GM12878 (cell line): ENCODE measurements at regions not wholly inside any gene's neighbourhood (a gene's known extent, or its start where the extent isn't known, plus 50 kb on each side); places are given as distances from the start of the nearest gene placed in this dataset.

Source experiments
- ASH2L ChIP-seq: fragments of 300-600, 200-600 bp; sonication (generic); IDR thresholded peaks from 2 replicates; pipeline ENCODE4 v1.6.1; 2017; ENCODE audit warnings: low read depth, mild to moderate bottlenecking, borderline replicate concordance
- BHLHE40 ChIP-seq, 2 experiments: fragments of 450-650 bp in 1 of 2; IDR thresholded peaks; 2 replicates each; pipeline ENCODE4 v1.6.1; 2011 to 2017; ENCODE audit warnings: low read depth in 2 of 2, borderline replicate concordance in 1 of 2, improper control_type of control experiment in 1 of 2, low read length in 1 of 2, mild to moderate bottlenecking in 1 of 2
- CBFB ChIP-seq: IDR thresholded peaks from 2 replicates; pipeline ENCODE4 v1.6.1; 2016; ENCODE audit warnings: antibody characterized with exemption, low read depth
- CHD1 ChIP-seq: IDR thresholded peaks from 2 replicates; pipeline ENCODE4 v1.6.1; 2012; ENCODE audit warnings: low read depth, low read length, improper control_type of control experiment
- CTCF ChIP-seq, 3 experiments: IDR thresholded peaks in 2 of 3; conservative IDR thresholded peaks in 1 of 3; 2 replicates each; pipeline ENCODE4 v1.5.1; 2011; ENCODE audit warnings: low read depth in 3 of 3, low read length in 3 of 3, mild to moderate bottlenecking in 3 of 3, control low read depth in 2 of 3, moderate library complexity in 2 of 3, inconsistent platforms in 1 of 3, mixed read lengths in 1 of 3; ENCODE audit not compliant: control insufficient read depth in 2 of 3, insufficient read depth in 1 of 3; ENCODE audit errors: extremely low read depth in 1 of 3
- E4F1 ChIP-seq: fragments of 450-650 bp; IDR thresholded peaks from 2 replicates; pipeline ENCODE4 v1.6.1; 2018; ENCODE audit warnings: borderline replicate concordance, mild to moderate bottlenecking; ENCODE audit not compliant: partially characterized antibody
- HDGF ChIP-seq: fragments of 450-650 bp; IDR thresholded peaks from 2 replicates; pipeline ENCODE4 v1.6.1; 2016; ENCODE audit warnings: antibody characterized with exemption
- JUNB ChIP-seq: IDR thresholded peaks from 2 replicates; pipeline ENCODE4 v1.6.1; 2016; ENCODE audit warnings: antibody characterized with exemption, mild to moderate bottlenecking
- JUND ChIP-seq: IDR thresholded peaks from 2 replicates; pipeline ENCODE4 v1.6.1; 2012; ENCODE audit warnings: low read depth, mild to moderate bottlenecking, low read length, improper control_type of control experiment, moderate library complexity
- KAT2A ChIP-seq: conservative IDR thresholded peaks from 2 replicates; pipeline ENCODE4 v1.6.1; 2011; ENCODE audit warnings: low read depth, low read length; ENCODE audit not compliant: control insufficient read depth
- MTA3 ChIP-seq: IDR thresholded peaks from 2 replicates; pipeline ENCODE4 v1.6.1; 2012; ENCODE audit warnings: low read length, inconsistent platforms, borderline replicate concordance
- MYC ChIP-seq: IDR thresholded peaks from 2 replicates; pipeline ENCODE4 v1.6.1; 2011; ENCODE audit warnings: mild to moderate bottlenecking, low read length, moderate library complexity, inconsistent platforms; ENCODE audit not compliant: insufficient read depth, insufficient replicate concordance, insufficient read length, severe bottlenecking
- NR2C2 ChIP-seq: IDR thresholded peaks from 2 replicates; pipeline ENCODE4 v1.6.1; 2011; ENCODE audit warnings: borderline replicate concordance, low read depth; ENCODE audit not compliant: control insufficient read depth, insufficient read length
- NRF1 ChIP-seq: conservative IDR thresholded peaks from 2 replicates; pipeline ENCODE4 v1.6.1; 2011; ENCODE audit warnings: mild to moderate bottlenecking, low read depth, low read length, improper control_type of control experiment
- PAX5 ChIP-seq: IDR thresholded peaks from 2 replicates; pipeline ENCODE4 v1.6.1; 2011; ENCODE audit warnings: low read depth, low read length, borderline replicate concordance
- POLR2AphosphoS2 ChIP-seq: IDR thresholded peaks from 2 replicates; pipeline ENCODE4 v1.6.1; 2011; ENCODE audit warnings: low read depth, mild to moderate bottlenecking, low read length, improper control_type of control experiment, moderate library complexity
- POLR2AphosphoS5 ChIP-seq: IDR thresholded peaks from 2 replicates; pipeline ENCODE4 v1.6.1; 2011; ENCODE audit warnings: mild to moderate bottlenecking, low read length, inconsistent platforms
- RB1 ChIP-seq: fragments of 450-650 bp; formaldehyde crosslinking; IDR thresholded peaks from 2 replicates; pipeline ENCODE4 v1.6.1; 2017; ENCODE audit warnings: mild to moderate bottlenecking, borderline replicate concordance
- RCOR1 ChIP-seq: conservative IDR thresholded peaks from 2 replicates; pipeline ENCODE4 v1.6.1; 2012; ENCODE audit warnings: low read depth, low read length, improper control_type of control experiment
- RELA ChIP-seq: fragments of 450-650 bp; IDR thresholded peaks from 2 replicates; pipeline ENCODE4 v1.8.0; 2014; ENCODE audit warnings: borderline replicate concordance; ENCODE audit not compliant: partially characterized antibody
- SMAD1 ChIP-seq: fragments of 450-650 bp; IDR thresholded peaks from 2 replicates; pipeline ENCODE4 v1.6.1; 2018; ENCODE audit warnings: mild to moderate bottlenecking, low read depth; ENCODE audit not compliant: partially characterized antibody
- SRF ChIP-seq, 2 experiments: IDR thresholded peaks; 2 replicates each; pipeline ENCODE4 v1.6.1; 2011; ENCODE audit warnings: low read depth in 2 of 2, low read length in 2 of 2, mild to moderate bottlenecking in 1 of 2, moderate library complexity in 1 of 2
- SUPT20H ChIP-seq: IDR thresholded peaks from 2 replicates; pipeline ENCODE4 v1.6.1; 2011; ENCODE audit warnings: low read depth, mild to moderate bottlenecking, low read length, moderate library complexity, borderline replicate concordance; ENCODE audit not compliant: control insufficient read depth
- TARDBP ChIP-seq: IDR thresholded peaks from 2 replicates; pipeline ENCODE4 v1.6.1; 2016; ENCODE audit warnings: borderline replicate concordance
- YBX1 ChIP-seq: fragments of 450-650 bp; IDR thresholded peaks from 2 replicates; pipeline ENCODE4 v1.6.1; 2016; ENCODE audit warnings: antibody characterized with exemption
- YY1 ChIP-seq: IDR thresholded peaks from 2 replicates; pipeline ENCODE4 v1.6.1; 2011; ENCODE audit warnings: low read depth, mild to moderate bottlenecking, low read length
- TF ChIP-seq, protein P1 (sequence below): fragments of 450-650 bp; IDR thresholded peaks from 2 replicates; pipeline ENCODE4 v1.6.1; 2016; ENCODE audit warnings: mild to moderate bottlenecking

- TF ChIP-seq RELA (no peak), NRF1 (no peak), RCOR1 (no peak), KAT2A (no peak), POLR2AphosphoS5 (no peak), TARDBP (no peak), E4F1 (no peak), YY1 (no peak), POLR2AphosphoS2 (no peak), YBX1 (no peak), BHLHE40 (IDR thresholded peaks at IDR 0.05; ENCODE audit: borderline replicate concordance in 1 of 2, low read depth in 2 of 2, low read length in 1 of 2) (no peak), HDGF (no peak), ASH2L (no peak), SUPT20H (no peak), JUND (no peak), SRF (IDR thresholded peaks at IDR 0.05; ENCODE audit: low read depth in 2 of 2, low read length in 2 of 2) (peak in 1 of 2 experiments; percentile 24; a peak in 1 of 4 replicates), JUNB (peak; percentile 89), CTCF (IDR thresholded peaks at IDR 0.05 in 2 of 3, conservative IDR thresholded peaks at IDR 0.05 in 1 of 3; ENCODE audit: control insufficient read depth in 2 of 3, extremely low read depth in 1 of 3, insufficient read depth in 1 of 3, low read depth in 3 of 3, low read length in 3 of 3) (no peak), RB1 (no peak), PAX5 (no peak), CHD1 (no peak), NR2C2 (no peak), MTA3 (no peak), SMAD1 (no peak), CBFB (no peak), MYC (no peak)
- TF ChIP-seq, protein P1, sequence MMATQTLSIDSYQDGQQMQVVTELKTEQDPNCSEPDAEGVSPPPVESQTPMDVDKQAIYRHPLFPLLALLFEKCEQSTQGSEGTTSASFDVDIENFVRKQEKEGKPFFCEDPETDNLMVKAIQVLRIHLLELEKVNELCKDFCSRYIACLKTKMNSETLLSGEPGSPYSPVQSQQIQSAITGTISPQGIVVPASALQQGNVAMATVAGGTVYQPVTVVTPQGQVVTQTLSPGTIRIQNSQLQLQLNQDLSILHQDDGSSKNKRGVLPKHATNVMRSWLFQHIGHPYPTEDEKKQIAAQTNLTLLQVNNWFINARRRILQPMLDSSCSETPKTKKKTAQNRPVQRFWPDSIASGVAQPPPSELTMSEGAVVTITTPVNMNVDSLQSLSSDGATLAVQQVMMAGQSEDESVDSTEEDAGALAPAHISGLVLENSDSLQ: no peak
Measured at GRCh38 chr14:39568809-39569538, 136.7 kb upstream of the FBXO33 start (continued).
